ENCODE measurements at regions not wholly inside any gene's neighbourhood (a gene's known extent, or its start where the extent isn't known, plus 50 kb on each side); places are given as distances from the start of the nearest gene placed in this dataset.

DNA sequence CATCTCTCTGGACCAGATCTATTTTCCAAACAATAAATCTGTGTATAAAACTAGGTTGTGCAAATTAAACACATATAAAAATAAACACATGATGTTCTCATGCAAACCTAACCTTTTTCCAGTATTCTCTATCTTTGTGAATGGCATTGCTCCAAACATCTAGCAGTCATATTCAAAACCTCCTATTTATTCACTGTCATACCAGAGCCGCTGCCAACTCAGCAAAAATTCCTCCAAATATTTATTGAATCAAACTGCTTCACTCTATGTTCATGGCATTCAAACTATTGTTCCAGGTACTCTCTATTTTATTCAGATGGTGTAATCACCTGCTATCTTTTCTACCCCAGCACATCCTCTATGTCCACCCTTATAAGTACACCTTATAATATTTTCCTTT is 652.1 kb upstream of the RIOK2 start:
- no peak overlapping the region for H3K18ac ChIP-seq (ENCODE audit: extremely low read depth, low read length)
- no peaks in the 10 kb centered on the region for H3K79me2 ChIP-seq (ENCODE audit: control insufficient read depth in 1 of 2, insufficient read depth in 2 of 2, low read length in 2 of 2)
- H4K20me1 ChIP-seq (replicated peaks in 1 of 2; ENCODE audit: control insufficient read depth in 1 of 2, insufficient read depth in 2 of 2, low read length in 2 of 2), result no peaks in the 10 kb centered on the region
- H3K4me1 ChIP-seq (replicated peaks in 1 of 4; ENCODE audit: control insufficient read depth in 3 of 4, insufficient read depth in 4 of 4, low read length in 3 of 4), result no peaks in the 10 kb centered on the region
- no peak overlapping the region for H3K27ac ChIP-seq (ENCODE audit: low read depth, low read length)
- H4K8ac ChIP-seq (ENCODE audit: extremely low read depth, insufficient read depth, low read length), result no peak overlapping the region
- no peaks in the 10 kb centered on the region for H3K36me3 ChIP-seq (ENCODE audit: control insufficient read depth in 2 of 4, insufficient read depth in 4 of 4, low read length in 3 of 4)
- H3K14ac ChIP-seq (ENCODE audit: insufficient read length), result no peak overlapping the region
- H2BK5ac ChIP-seq (ENCODE audit: low read depth, low read length), result no peak overlapping the region
- no peaks in the 10 kb centered on the region for H3K27me3 ChIP-seq (replicated peaks in 1 of 4; ENCODE audit: control insufficient read depth in 3 of 4, extremely low read depth in 1 of 4, insufficient read depth in 3 of 4, low read length in 3 of 4)
- 92% methylated on average over 1 of the region's 1 CpG; no CpG with 5 or more reads in 1 of the 2 experiments for WGBS, 2 experiments (ENCODE audit: extremely low coverage in 1 of 2, insufficient coverage in 1 of 2, insufficient read length in 1 of 2, insufficient replicate concordance in 2 of 2, low coverage in 1 of 2, low lambda C conversion rate in 2 of 2, missing lambda C conversion rate in 1 of 2)
- no peak overlapping the region for H4K5ac ChIP-seq (ENCODE audit: insufficient read length, low read depth, low read length)
- H3K4me2 ChIP-seq (ENCODE audit: insufficient read depth in 1 of 2, low read depth in 2 of 2, low read length in 2 of 2), result no peak overlapping the region
- DNase-seq (ENCODE audit: low read depth in 1 of 2, low spot score in 2 of 2) (no peak), FAIRE-seq (no peak)
- no peak overlapping the region for H3K56ac ChIP-seq (replicated peaks; ENCODE audit: insufficient read length, low read depth, low read length)
- H2AFZ ChIP-seq (ENCODE audit: low read length), result no peak overlapping the region
- H3K9me3 ChIP-seq (ENCODE audit: insufficient read depth in 2 of 2, low read depth in 1 of 2, low read length in 1 of 2), result no peaks in the 10 kb centered on the region
- H3K4me3 ChIP-seq (ENCODE audit: extremely low read depth in 1 of 4, insufficient read depth in 2 of 4, low read depth in 3 of 4, low read length in 4 of 4), result no peak overlapping the region
- no peak overlapping the region for H3K9ac ChIP-seq (replicated peaks in 1 of 4; ENCODE audit: extremely low read depth in 1 of 4, low read depth in 3 of 4, low read length in 3 of 4)
- H3K23me2 ChIP-seq (ENCODE audit: low read depth, low read length), result no peaks in the 10 kb centered on the region; the same call in 1 of the 2 replicates
- H2BK12ac ChIP-seq (ENCODE audit: low read depth, low read length), result no peak overlapping the region
- H3K79me1 ChIP-seq (ENCODE audit: low read depth, low read length), result no peaks in the 10 kb centered on the region
- no peak overlapping the region for H3K23ac ChIP-seq (ENCODE audit: insufficient read length)
- no peak overlapping the region for H2AK5ac ChIP-seq (ENCODE audit: low read depth, low read length)
- no peak overlapping the region for H2BK15ac ChIP-seq (ENCODE audit: low read length)
- H2BK120ac ChIP-seq (replicated peaks; ENCODE audit: low read depth, low read length), result no peak overlapping the region
- POLR2A ChIA-PET (ENCODE audit: partially characterized antibody), result no interaction called here
- CTCF ChIA-PET (ENCODE audit: partially characterized antibody), result no interaction called here
- no peak overlapping the region for H4K91ac ChIP-seq (replicated peaks; ENCODE audit: insufficient read length, low read length)
- no peak overlapping the region for H3K4ac ChIP-seq (replicated peaks; ENCODE audit: insufficient read length, low read depth, low read length)
- no peak overlapping the region for H2BK20ac ChIP-seq (ENCODE audit: low read length)
- TF ChIP-seq YY1 (IDR thresholded peaks at IDR 0.05; ENCODE audit: low read depth, low read length) (no peak), SIRT6 (IDR thresholded peaks at IDR 0.05; ENCODE audit: low read length) (no peak), BACH1 (IDR thresholded peaks at IDR 0.05; ENCODE audit: low read length) (no peak), EP300 (IDR thresholded peaks at IDR 0.05; ENCODE audit: borderline replicate concordance in 1 of 2, low read depth in 2 of 2, low read length in 2 of 2) (no peak), RBBP5 (IDR thresholded peaks at IDR 0.05; ENCODE audit: borderline replicate concordance, low read depth, low read length) (no peak), CBX5 (IDR thresholded peaks at IDR 0.05; ENCODE audit: low read depth, low read length) (no peak)

All from H1 (cell line).